ENCODE measurements at regions not wholly inside any gene's neighbourhood (a gene's known extent, or its start where the extent isn't known, plus 50 kb on each side); places are given as distances from the start of the nearest gene placed in this dataset.

- RAD21 ChIA-PET (ENCODE audit: low non-redundant PET in 1 of 2, low total read pairs in 2 of 2, uncharacterized antibody in 2 of 2, unreplicated experiment in 2 of 2) = no interaction called here
- no peaks in the 10 kb centered on the region for H3K27me3 ChIP-seq (ENCODE audit: insufficient read depth, low read length)
- no peaks in the 10 kb centered on the region for H3K4me1 ChIP-seq (ENCODE audit: control insufficient read depth in 1 of 2, insufficient read depth in 2 of 2, low read length in 2 of 2)
- no peak overlapping the region for H3K27ac ChIP-seq (ENCODE audit: low read depth, low read length)
- H3K9ac ChIP-seq (ENCODE audit: low read length) = no peak overlapping the region
- H3K9me3 ChIP-seq (ENCODE audit: control insufficient read depth in 1 of 2, insufficient read depth in 1 of 2, low read depth in 1 of 2, low read length in 2 of 2) = no peaks in the 10 kb centered on the region
- DNase-seq (ENCODE audit: low read depth, low spot score) (no peak), ATAC-seq (no peak)
- no peaks in the 10 kb centered on the region for H3K79me2 ChIP-seq (ENCODE audit: insufficient read depth, low read length)
- no TSS peak for BruUV-seq (replicated peaks)
- TF ChIP-seq FOSL1 (IDR thresholded peaks at IDR 0.05; ENCODE audit: low read depth) = no peak
- no peak for TF ChIP-seq ELF1 (IDR thresholded peaks at IDR 0.05; ENCODE audit: borderline replicate concordance, low read depth)
- TF ChIP-seq ATF3 (IDR thresholded peaks at IDR 0.05) = no peak
- TF ChIP-seq REST (IDR thresholded peaks at IDR 0.05; ENCODE audit: low read depth) = no peak
- TF ChIP-seq SP1 (IDR thresholded peaks at IDR 0.05; ENCODE audit: low read depth) = no peak
- no peak for TF ChIP-seq RAD21 (IDR thresholded peaks at IDR 0.05; ENCODE audit: low read depth)
- no peak for TF ChIP-seq TCF7L2 (IDR thresholded peaks at IDR 0.05; ENCODE audit: borderline replicate concordance, extremely low read depth, insufficient read depth, insufficient read length)
- TF ChIP-seq SIN3A (IDR thresholded peaks at IDR 0.05; ENCODE audit: low read depth) = no peak
- no peak for TF ChIP-seq CEBPB (IDR thresholded peaks at IDR 0.05; ENCODE audit: low read depth)
- no peak for TF ChIP-seq JUND (IDR thresholded peaks at IDR 0.05)
- H3K4me2 ChIP-seq (ENCODE audit: low read length) = no peak overlapping the region
- POLR2A ChIA-PET = no interaction called here
- H3K9me2 ChIP-seq (ENCODE audit: insufficient read depth) = no peaks in the 10 kb centered on the region
- H3K36me3 ChIP-seq (ENCODE audit: control insufficient read depth in 1 of 2, insufficient read depth in 2 of 2, low read length in 2 of 2) = no peaks in the 10 kb centered on the region
- H3K4me3 ChIP-seq (replicated peaks in 1 of 2; ENCODE audit: low read depth in 1 of 2, low read length in 2 of 2) = no peak overlapping the region
- no peak overlapping the region for H2AFZ ChIP-seq (ENCODE audit: low read depth, low read length, poor library complexity, severe bottlenecking)
- H4K20me1 ChIP-seq (ENCODE audit: insufficient read depth) = no peaks in the 10 kb centered on the region
- intact Hi-C loops (cut with micrococcal nuclease) = no loop called here
- CTCF ChIA-PET = no interaction called here
Observed at GRCh38 chr2:147198651-147199171, 646.1 kb upstream of the ACVR2A start.
